Stimulated activated CD4-positive, alpha-beta T cell treated with anti-CD3 and anti-CD28 coated beads, Interleukin-15, amount 100 ng/mL, for 24 hours (primary cell): ENCODE measurements at regions not wholly inside any gene's neighbourhood (a gene's known extent, or its start where the extent isn't known, plus 50 kb on each side); places are given as distances from the start of the nearest gene placed in this dataset.
A peak's percentile ranks its signal among the peaks of the same experiment; 100 is the strongest.
"Not testable (repeated sequence)": the region's sequence is repeated elsewhere in the genome, so short reads cannot be mapped to it uniquely, and the experiment has no call there.

Experiments
- DNase-seq: peaks from one replicate; pipeline ENCODE4 v3.0.0-alpha.2; 2020

DNA sequence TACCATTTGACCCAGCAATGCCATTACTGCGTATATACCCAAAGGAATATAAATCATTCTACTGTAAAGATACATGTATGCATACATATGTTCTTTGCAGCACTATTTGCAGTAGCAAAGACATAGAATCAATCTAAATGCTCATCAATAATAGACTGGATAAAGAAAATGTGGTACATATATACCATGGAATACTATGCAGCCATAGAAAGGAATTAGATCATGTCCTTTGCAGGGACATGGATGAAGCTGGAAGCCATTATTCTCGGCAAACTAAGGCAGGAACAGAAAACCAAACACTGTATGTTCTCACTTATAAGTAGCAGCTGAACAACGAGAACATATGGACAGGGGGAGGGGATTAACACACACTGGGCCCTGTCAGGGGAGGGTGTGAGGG, 54.8 kb upstream of the ZNF30 start:
- not testable (repeated sequence) for DNase-seq

- no peak for DNase-seq
Measured at GRCh38 chr19:34867631-34868030, 59.1 kb upstream of the ZNF30 start.

- not testable (repeated sequence) for DNase-seq
Measured at GRCh38 chr19:34865225-34865624, 61.5 kb upstream of the ZNF30 start.

GRCh38 chr19:34859823-34860736, 66.6 kb upstream of the ZNF30 start:
- not testable (repeated sequence) for DNase-seq

DNA sequence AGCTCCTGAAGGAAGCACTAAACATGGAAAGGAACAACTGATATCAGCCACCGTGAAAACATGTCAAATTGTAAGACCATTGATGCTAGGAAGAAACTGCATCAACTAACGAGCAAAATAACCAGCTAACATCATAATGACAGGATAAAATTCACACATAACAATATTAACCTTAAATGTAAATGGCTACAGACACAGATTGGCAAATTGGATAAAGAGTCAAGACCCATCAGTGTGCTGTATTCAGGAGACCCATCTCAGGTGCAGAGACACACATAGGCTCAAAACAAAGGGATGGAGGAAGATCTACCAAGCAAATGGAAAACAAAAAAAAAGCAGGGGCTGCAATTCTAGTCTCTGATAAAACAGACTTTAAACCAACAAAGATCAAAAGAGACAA, 67.4 kb upstream of the ZNF30 start:
- not testable (repeated sequence) for DNase-seq

GRCh38 chr19:34856052-34856451, 70.7 kb upstream of the ZNF30 start:
- DNase-seq: no peak

DNA sequence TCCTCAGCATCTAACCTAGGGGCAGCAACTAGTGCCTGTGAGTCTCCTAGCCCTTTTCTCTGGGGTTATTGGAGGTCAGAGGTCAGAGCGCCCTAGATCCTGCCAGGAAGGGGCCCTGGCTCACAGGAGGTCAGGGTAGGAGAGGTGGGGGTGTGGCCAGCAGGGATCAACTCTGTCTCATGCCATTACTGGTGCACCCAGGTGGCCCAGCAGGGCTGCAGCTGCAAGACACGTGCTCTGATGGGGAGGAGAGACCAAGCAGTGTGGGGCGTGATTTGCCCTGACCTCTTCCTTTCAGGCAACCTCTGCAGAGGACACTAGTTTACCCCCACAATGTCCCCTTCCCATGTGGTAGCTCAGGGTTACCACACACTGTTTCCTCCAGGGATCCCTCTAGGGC, 73.3 kb upstream of the ZNF30 start:
- DNase-seq: no peak

DNA sequence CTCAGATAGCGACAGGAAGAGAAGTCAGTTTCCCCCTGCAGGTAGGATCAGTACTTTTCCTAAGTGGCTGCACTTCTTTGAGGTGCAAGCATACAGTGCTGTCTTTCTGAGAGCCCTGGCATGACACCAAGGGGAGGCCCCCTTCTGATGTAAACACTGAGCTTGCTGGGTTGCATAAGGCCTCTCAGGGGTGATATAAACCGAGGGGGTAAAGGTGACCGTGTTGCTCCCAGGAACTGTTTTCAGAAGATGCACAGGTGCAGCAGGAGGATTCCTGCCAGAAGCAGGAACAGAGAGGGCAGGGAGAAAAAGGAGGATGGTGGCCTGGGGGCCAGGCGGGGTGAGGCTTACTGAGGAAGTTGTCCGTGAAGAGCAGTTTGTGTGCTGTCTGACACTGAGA, 74.0 kb upstream of the ZNF30 start:
- DNase-seq: no peak

- no peak for DNase-seq
Measured at GRCh38 chr19:34851277-34851804, 75.4 kb upstream of the ZNF30 start.

GRCh38 chr19:34847393-34847792, 74.4 kb upstream of the ZNF599 start:
- no peak for DNase-seq

DNA sequence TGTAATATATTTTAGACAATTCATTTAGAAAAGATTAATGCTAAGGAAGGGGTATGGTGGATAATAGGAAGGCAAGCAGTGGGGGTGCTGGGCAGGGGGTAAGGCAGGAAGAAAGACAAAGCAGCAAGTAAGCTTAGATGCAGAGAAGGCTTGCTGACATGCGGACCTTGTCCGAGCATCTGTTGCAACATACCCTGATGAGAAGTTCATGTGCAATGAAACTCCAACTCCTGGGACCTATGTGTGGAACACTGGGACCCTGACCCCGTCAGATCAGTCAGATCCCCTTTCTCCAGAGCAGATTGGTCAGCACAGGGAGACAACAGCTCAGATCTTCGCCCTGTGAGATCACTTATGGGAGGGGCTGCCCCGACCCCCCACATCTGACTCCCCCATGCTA, 71.3 kb upstream of the ZNF599 start:
- DNase-seq: no peak

- no peak for DNase-seq
Measured at GRCh38 chr19:34841780-34842179, 68.8 kb upstream of the ZNF599 start.

GRCh38 chr19:34838753-34839431, 65.9 kb upstream of the ZNF599 start:
- DNase-seq: peak; percentile 58

DNA sequence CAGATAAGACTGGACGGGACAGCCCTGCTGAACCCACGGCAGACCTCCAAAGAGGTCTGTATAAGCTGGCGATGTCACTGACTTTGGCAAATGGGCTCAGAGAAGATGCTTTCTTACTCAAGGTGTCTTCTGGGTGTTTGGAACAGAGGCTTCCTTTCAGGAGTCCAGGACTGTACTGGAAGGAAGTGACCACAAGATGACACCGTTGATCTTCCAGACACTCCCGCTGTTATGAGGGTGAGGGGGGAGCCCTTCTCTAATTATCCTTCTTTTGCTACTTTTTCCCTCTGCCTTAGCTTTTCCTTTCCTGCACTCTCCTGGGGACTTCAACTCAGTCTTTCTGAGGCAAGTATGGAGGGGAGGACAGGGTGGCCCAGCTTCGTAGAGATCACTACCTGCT, 65.2 kb upstream of the ZNF599 start:
- DNase-seq: no peak

GRCh38 chr19:34837262-34837661, 64.2 kb upstream of the ZNF599 start:
- DNase-seq: no peak

DNA sequence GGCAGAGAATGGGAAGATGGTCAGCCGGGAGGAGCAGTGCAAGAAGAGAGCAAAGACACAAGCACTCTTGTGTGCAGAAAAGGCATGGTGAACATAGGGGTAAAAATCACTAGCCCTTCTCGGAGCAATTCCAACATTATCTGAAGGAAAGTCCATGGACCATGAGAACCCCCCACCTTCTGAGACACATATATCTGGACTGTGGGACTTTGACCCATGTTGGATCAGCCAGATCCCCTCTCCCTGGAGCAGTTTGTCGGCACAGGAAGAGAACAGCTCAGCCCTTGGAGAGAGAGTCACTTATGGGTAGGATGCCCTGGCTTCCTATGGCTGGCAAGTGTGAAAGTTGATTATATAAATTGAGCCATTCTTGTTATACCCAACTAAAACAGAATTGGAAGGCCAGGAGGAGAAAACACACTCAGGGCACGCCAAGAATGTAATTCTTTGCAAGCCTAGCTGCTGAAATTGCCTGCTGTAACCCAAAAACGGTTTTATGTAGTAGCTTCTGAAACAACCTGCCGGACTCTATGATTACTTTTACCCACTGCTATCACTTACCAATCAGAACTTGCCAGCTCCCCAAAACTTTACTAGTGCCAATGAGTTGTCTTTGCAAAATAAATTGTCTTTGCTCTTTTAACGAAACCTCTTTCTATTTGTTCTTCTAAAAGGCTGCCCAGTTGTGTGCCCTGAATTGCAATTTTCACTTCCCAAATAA, 62.8 kb upstream of the ZNF599 start:
- DNase-seq: no peak

- no peak for DNase-seq
Measured at GRCh38 chr19:34834472-34835061, 61.6 kb upstream of the ZNF599 start.

DNA sequence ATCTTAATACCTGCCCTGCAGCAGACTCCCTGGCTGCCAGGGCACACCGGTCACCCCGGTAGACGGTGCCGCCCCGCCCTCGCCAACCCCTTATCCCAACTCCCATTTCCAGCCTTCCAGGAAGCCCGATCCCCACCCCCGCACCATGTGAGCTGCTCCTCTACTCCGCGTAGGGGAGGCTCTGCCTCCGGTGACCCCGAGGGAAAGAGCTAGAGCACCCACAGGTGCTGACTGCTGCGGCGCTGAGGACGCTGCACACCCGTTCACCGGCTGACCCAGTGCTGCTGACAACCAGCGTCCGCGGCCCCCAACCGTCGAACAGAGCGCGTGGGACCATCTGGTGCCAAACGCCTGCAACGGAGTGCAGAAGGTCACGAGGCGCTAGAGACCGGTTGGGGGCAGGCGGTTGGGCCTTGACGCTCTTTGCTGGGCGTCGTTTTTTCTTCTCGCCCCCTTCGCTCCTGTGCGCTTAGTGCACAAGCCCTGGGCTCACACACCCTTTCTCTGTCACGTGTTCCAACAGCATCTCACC, 59.6 kb upstream of the ZNF599 start:
- DNase-seq: no peak

- no peak for DNase-seq
Measured at GRCh38 chr19:34831714-34832113, 58.7 kb upstream of the ZNF599 start.

DNA sequence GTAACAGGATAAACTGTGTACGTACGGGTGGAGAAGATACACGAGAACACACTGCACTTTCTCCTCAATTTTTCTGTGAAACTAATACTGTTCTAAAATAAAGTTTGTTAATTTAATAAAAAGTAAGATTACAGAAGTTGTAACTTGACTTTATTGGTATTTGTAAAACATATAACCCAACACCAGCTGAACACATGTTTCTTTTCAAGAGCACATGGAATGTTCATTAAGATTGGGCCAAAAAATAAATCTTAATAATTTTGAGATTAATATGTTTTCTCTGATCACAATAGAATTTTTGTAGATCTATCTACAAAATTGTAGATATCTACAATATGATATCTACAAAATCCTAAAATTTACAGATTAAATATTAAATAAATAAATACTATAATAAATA, 55.1 kb upstream of the ZNF599 start:
- no peak for DNase-seq

DNA sequence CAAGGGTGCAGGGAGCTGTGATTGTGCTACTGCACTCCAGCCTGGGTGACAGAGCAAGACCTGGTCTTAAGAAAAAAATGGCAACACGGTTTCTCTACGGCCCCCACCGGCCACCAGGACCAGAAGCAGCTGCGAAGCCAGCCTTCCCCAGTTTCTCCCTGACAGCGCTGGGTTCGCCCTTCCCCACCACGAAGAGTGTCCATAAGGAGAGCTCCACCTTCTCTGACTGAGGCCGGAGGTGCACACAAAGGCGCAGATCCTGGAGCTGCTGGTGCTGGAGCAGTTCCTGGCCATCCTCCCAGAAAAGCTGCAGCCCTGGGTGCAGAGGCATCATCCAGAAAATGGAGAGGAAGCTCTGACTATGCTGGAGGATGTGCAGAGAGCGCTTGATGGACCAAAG, 52.2 kb upstream of the ZNF599 start:
- no peak for DNase-seq

- DNase-seq: no peak
Measured at GRCh38 chr19:34824686-34825085, 51.7 kb upstream of the ZNF599 start.
